HG02798 (cell line): ENCODE measurements at regions not wholly inside any gene's neighbourhood (a gene's known extent, or its start where the extent isn't known, plus 50 kb on each side); places are given as distances from the start of the nearest gene placed in this dataset.

Experiments
- ATAC-seq: cut with Tn5 transposase; IDR thresholded peaks from one replicate; pipeline ENCODE4 v1.9.1; 2021; ENCODE audit warnings: mild to moderate bottlenecking; ENCODE audit not compliant: unreplicated experiment, poor library complexity

DNA sequence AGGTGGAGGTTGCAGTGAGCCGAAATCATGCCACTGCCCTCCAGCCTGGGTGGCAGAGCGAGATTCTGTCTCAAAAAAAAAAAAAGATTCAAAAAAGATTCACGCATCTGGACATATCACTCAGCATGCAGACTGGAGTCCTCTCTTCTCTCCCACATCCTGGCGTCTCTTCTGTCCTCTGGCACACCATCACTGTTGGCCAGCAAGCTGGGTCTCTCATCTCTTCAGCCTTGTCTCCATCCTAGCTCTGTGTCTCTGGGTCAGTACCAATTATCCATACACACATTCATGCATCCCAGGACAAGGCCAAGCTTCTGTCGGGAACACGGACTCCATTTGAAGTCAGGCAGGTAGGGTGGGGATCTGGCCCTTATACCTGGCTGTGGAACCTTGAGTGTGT lies 105.5 kb upstream of the MAP1LC3B2 start:
- no peak for ATAC-seq

DNA sequence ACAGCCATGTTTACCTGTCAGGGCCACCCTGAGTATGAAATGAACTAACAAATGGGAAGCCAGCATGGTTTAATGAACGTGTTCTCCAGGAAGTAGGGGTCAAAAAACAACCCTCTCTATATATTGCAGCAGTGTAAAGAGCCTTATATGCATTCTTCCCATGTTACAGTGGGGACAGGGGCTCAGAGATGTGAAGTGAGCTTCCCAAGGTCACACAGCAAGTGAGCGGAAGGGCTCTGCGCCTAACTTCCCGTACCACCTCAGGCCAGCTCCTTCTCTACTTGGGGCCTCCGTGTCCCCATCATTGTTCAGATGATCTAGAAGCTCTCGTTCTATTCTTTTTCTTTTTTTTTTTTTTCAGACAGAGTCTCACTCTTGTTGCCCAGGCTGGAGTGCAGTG lies 105.1 kb upstream of the MAP1LC3B2 start:
- ATAC-seq, result no peak

DNA sequence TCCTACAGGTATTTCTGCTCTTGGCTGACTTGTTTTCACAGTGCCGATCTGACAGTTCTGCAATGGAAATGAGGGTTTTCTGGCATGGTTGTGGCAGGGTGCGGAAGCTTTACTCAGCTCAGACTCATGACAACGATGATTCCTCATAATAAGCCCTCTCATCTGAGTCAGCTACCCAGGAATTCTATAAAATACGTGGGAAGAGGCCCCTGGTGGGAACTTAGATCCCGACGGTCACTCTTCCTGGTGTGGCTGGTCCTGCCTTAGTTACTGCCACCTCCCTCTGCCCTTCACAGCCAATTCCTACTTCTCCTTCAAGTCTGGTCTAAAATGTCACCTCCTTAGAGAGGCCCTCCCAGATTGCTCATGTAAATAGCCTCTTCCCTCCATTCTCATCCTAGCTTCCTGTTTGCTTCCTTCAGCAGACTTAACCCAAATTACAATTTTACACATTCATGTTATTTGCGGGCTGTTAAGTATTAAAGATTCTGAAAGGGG lies 104.2 kb upstream of the MAP1LC3B2 start:
- no peak for ATAC-seq

DNA sequence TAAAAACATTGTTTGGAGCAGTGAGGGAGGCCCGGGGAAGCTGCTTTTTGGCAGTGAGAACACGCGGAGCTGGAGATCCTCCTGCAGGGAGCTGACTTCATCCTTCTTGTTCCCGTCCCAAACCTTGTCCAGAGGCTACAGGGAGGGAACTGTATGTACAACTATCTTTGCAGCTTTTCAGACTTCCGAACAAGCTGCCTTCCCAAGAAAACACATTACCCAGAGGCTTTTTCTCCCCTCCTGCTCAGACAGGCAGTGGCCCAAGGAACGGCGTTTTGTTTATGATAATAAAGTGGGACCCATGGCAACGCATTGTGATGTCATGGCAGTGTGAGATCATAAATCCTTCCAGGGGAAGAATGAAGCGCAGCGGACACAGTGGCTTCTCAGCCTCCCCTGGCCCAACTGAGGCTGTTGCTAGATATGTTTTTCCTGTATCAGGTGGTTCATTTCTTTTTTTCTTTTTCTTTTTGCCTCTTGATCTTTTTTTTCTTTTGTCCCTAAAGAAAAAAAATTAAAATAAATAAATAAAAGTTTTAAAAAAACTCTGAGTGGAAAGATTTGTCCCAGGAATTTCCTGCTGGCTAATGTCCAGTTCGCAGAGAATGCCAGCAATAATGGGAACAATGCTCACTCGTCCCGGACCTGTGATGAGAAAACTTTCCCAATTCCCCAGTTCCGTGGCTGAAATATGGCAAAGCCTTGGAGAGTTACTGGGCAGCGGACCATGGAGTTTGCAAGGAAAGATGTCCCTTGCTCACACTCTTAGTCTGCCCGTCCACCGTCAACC lies 103.4 kb upstream of the MAP1LC3B2 start:
- no peak for ATAC-seq

DNA sequence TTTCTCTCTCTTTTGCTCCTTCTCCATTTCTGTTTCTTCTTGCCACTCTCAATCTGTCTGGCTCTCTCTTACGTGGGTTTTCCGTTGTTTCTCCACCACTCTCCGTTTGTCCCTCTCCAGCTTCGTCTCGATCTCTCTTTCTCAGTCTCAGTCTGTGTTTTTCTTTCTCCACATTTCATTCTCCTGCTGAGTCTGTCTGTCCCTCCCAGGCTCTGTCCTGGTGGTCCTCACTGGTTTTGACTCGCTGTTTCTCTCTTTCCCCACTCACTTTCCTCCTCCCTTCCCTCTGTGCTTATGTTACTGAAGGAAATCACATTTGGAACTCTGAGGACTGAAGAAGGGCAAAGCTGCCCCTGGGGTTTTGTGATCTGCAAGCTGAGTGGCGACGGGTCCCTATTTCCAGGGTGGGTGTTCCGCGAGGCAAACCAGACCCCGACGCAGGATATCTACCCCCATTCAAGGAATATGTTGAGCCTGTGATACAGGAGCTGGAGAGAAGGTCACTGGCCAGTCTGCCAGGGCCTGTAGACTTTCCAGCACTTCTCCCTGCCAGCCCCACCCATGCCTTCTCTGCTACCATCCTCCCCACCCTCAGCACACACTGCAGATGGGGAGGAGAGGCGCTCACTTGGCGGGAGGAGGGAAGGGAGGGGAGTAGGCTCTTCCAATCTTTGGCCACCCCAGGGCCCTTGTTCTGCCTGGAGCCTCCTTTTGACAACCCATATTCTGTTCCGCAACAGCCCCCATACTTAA lies 102.7 kb upstream of the MAP1LC3B2 start:
- ATAC-seq, result no peak

DNA sequence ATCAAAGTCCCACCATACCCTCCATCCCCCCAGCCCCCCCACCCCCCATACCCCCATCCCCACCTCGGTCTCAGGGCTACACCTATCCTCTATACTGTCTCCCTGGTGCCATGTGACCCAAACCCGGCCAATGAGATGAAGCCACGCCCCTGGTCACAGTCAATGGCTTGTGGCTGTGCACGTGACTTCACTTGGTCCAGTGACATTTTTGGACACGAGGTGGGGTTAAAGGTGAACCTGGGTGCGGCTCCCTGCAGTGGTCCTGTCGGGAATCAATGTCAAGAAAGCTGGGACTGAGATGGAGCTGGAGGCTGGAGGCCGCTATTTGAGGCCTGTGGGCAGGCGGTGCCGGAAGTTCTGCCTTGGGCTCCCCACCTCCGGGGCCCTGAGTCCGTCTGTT lies 100.7 kb upstream of the MAP1LC3B2 start:
- no peak for ATAC-seq

DNA sequence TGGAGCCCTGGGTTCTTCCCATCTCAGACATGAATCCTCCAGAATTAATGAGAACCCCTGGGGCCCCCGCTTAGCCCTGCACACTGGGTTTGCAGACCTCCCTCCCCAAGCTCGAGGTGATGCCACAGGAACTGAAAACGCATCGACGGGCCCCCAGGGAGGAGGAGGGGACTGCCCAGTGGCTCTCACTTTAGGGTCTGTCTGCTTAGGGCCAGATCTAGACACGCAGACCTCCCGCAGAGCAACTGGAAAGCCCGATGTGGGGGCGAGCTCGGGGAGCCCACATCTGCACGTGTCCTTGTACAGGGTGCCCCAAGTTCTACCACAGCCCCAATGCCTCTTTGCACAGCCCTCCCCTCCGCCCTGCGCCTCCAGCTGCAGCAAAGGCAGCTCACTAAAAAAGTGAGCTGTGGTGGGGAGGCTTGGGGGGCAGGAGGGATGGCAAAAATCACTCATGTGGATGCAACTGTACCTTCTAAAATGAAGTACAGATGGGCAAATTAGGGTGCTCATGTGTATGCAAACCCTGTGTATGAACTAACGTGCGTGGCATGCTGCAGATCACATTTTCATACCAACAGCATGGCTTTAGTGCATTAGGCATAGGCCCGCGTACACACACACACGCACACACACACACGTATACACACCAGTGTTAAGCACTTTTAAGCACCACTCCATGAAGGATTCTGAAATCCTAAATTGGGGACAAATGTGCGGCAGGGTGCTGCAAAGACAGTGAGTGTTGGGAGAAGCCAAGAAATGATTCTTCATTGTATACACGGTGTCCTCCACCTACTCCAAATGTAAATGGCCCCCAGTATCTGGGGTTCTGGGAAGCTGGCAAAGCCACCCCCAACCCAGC lies 99.9 kb upstream of the MAP1LC3B2 start:
- peak; percentile 38 for ATAC-seq

DNA sequence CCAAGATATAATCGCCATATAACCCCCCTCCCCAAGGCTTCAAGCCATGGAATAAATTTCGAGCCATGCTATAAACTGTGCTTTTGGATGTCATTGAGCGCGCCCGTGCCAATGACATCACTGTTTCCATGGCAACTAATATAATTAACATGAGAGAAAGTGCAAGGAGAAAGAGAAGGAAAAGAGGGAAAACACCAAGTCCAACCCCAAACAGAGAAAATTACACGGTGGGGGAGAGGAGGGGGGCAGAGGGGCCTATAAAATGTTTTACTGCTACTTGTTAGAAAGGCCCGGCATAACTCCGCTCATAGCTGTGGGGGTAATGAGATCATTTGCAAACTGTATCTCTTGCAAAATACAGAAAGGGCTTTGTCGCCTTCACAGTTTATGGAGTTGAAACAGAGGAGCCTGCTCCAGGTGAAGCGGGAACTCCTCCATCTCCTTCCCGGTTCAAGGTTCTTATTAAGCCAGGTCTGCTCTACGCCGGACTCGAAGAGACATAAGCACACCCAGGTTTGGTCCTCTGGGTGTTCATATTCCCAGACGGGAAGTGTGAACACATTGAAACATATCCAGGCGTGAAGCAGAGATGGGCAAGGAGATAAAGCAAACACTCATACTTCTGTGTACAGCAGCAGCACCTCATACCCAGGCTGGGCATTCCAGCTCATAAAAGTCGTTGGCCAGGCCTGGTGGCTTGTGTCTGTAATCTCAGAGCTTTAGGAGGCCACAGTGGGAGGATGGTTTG lies 99.1 kb upstream of the MAP1LC3B2 start:
- ATAC-seq, result no peak

DNA sequence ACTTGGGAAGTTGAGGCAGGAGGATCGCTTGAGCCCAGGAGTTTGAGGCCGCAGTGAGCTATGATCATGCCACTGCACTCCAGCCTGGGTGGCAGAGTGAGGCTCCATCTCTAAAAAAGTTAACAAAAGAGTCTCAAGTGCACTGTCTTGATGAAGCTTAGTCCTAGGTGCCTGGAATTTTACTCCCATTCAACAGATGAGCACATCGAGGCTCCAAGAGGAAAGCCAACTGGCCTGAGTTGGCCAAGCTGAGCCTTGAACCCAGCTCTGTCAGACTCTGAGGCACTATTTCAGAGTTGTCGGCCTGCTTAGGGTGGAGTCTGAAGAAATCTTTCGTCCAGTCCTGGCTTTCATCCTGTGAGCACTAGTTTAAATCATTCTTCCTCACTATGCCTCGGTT lies 98.1 kb upstream of the MAP1LC3B2 start:
- ATAC-seq, result no peak

DNA sequence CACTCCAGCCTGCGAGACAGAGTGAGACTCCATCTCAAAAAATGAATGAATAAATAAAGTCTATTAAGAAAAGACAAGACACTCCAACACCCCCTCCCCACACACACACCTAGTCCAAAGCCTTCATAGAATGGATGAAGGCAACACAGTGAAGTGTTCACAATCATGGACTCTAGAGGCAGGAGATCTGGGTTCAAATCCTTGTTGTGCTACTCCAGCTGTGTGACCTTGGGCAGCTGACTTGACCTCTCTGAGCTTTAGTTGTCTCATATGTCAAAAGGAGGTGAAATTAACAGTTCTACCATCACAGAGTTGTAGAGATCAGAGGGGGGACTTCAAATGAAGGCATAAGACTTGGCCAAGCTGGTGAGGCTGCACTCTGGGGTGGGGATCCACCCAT lies 95.8 kb upstream of the MAP1LC3B2 start:
- ATAC-seq, result no peak

DNA sequence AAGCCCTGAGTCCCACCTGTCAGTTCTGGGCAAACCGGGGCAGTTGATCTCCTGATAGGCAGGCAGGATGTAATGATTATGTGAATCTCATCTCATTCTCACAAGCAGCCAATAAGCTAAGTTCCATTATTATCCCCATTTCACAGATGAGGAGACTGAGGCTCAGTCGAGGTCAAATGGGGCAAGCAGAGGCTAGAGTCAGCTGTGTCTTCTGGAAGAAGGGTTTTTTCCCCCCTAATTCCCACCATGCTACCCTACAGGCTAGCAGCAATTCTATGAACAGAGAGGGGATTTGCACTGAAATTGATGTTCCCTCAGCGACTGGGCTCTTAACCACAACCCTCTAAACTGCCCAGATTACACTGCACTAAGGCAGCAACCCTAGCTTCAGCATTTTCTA lies 93.8 kb upstream of the MAP1LC3B2 start:
- no peak for ATAC-seq

DNA sequence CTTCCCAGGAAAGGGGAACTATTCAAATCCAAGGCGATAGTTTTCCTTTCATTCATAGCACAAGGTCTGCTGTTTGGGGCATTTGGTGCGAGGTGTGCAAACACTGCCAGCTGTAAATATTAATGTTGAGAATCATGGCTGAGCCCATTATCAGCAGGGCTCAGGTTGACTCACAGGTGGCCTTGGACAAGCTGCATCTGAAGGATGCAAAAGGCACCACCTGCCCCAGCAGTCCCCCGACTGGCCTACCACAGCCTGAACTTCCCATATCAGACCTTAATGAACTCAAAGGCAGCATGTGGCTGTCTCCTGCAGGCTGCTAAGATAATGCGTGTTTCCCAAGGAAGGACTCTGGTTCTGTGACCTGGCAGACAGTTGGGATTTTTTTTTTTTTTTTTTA lies 93.3 kb upstream of the MAP1LC3B2 start:
- ATAC-seq, result no peak

DNA sequence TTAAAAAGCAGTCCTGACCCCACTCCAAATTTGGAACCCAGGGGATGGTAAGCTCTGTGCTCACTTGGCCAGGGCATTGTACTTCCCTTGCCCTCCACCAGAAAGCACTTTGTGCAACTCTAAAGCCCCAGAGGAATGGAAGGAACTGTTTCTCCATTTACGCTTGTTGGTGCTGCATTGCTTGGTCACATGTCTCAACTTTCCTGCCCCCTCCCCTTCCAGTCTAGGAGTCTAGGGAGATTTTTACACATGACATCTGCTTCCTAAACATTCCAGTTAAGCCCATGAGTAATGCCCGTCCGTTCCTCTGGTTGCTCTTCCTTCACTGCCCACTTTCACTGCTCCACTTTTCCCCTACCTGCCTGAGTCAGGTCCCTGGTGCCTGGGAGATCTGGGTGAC lies 92.6 kb upstream of the MAP1LC3B2 start:
- no peak for ATAC-seq

DNA sequence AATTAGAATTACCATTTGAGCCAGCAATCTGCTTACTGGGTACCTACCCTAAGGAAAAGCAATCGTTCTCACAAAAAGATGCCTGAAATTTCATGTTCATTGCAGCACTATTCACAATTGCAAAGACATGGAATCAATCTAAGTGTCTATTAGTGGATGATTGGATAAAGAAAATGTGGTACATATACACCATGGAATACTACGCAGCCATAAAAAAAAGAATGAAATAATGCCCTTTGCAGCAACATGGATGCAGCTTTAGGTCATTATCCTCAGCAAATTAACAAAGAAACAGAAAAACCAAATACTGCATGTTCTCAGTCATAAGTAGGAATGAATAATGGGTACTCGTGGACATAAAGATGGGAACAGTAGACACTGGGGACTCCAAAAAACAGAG lies 89.8 kb upstream of the MAP1LC3B2 start:
- ATAC-seq, result no peak

DNA sequence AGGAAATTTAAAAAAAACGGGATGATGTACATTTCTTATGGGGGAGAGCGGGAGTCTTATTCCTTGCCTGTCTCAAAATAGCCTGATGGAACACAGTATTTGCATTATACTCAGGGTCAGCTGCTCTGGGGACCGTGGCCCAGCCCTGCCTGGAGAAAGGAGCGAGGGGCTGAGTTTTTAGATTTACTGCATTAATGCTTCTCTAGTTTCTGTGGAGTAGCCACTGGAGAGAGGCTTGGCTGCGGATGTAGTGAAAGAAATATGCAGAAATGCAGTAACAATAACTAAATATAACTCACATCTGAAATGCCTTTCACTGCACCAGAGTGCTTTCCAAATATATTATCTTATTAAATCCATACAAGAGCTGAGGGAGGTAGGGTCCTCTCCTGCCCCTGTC lies 87.6 kb upstream of the MAP1LC3B2 start:
- no peak for ATAC-seq

DNA sequence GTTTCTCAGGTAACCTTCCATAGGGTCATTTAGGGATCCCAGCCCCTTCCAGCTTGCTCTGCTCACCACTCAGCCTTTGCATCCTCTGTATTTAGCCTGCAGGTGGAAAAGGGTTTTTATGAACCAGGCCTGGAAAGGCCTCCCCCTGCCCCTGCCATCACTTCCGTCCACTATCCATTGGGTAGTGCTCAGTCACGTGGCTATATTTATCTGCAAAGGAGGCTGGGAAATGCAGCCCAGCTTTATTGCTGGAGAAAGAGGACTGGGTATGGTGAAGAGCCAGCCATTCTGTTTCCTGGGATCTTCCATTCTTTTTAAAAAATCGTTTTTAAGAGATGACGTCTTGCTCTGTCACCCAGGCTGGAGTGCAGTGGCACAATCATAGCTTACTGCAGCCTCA lies 87.0 kb upstream of the MAP1LC3B2 start:
- no peak for ATAC-seq

DNA sequence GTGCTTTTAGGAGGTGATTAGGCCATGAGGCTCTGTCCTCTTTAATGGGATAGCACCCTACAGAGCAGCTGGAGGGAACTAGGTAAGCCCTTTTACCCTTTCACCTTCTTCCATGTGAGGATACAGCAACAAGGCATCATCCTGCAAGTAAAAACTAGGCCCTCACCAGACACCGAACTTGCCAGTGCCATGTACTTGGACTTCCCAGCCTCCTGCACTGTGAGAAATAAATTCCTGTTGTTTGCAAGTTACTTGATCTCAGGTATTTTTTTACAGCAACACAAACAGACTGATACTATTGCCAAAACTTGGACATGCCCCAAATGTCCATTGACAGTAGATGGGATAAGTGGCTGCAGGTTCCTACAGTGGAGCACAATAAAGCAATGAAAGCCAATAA lies 85.8 kb upstream of the MAP1LC3B2 start:
- no peak for ATAC-seq

DNA sequence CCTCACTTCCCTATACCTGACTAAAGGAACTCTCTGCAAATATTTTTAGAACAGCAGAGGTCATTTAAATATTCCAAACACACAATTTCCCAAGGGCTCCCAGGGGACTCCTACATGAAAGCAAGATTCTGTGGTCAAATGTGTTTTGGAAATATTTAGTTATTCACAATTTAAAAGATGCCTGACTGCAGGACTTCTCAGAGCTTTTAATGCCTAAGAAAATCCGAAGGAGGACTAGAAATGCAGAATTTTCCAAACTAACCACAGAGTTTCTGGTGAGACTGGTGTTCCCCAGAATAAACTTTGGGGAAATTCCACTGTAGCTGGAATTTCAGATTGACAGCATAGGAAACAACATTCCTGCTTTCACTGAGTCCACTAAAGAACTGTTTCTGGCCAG lies 84.8 kb upstream of the MAP1LC3B2 start:
- no peak for ATAC-seq

DNA sequence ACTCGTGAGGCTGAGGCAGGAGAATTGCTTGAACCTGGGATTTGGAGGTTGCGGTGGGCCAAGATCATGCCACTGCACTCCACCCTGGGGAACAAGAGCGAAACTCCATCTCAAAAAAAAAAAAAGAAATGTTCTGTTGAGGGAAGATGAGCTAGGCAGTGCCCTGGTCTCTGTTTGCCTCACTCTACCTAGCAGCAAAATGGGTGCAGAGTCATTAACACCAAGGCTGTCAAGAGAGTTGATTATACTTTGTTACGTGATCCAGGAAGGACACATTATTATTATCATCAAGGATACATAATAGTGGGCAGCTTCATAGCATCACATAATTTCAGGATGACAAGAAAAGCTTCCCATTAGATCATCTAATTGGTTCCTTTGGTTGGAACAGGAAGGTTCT lies 84.3 kb upstream of the MAP1LC3B2 start:
- ATAC-seq, result no peak

DNA sequence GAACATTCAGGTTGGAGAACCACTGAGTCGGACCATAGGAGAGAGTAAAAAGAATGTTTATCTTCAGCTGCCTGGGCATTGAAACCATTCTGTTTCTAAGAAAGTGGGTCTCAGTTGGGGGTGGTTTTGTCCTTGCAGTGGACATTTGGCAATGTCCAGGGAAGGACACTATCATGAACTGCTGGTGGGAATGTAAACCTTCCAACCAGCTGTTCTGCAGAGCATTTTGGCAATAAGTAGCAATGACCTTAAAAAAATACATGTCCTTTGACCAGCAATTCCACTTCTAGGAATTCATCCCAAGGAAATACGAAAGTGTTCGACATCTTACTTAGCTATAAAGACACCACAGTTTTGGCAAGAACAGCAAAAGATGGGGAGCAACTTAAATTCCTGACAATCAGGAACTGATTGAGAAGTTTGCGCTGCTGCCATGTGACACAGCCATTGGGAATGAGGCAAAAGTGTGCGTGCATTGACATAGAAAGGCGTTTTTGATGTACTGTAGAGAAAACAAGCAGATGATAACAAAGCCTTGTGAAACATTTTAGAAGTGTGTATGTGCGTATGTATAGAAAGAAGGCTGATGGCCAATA lies 82.9 kb upstream of the MAP1LC3B2 start:
- no peak for ATAC-seq
